Mesothelial cell of epicardium (in vitro differentiated cells): ENCODE measurements at regions not wholly inside any gene's neighbourhood (a gene's known extent, or its start where the extent isn't known, plus 50 kb on each side); places are given as distances from the start of the nearest gene placed in this dataset.

Source experiments
- DNase-seq, 2 experiments: peaks; one replicate each; pipeline ENCODE4 v3.0.0; 2021; ENCODE audit warnings: low spot score in 2 of 2; ENCODE audit not compliant: unreplicated experiment in 2 of 2
- H3K27ac Mint-ChIP-seq: 2 replicates; pipeline ENCODE4 v1.8.0; 2021; ENCODE audit warnings: mixed read lengths
- H3K27me3 Mint-ChIP-seq: 2 replicates; pipeline ENCODE4 v1.8.0; 2021; ENCODE audit warnings: low read depth, mixed read lengths
- H3K36me3 Mint-ChIP-seq: 2 replicates; pipeline ENCODE4 v1.8.0; 2021; ENCODE audit warnings: mixed read lengths
- H3K4me1 Mint-ChIP-seq: 2 replicates; pipeline ENCODE4 v1.8.0; 2021; ENCODE audit warnings: mixed read lengths
- H3K4me3 Mint-ChIP-seq: 2 replicates; pipeline ENCODE4 v1.8.0; 2021; ENCODE audit warnings: mild to moderate bottlenecking, moderate library complexity, mixed read lengths
- H3K9me3 Mint-ChIP-seq: 2 replicates; pipeline ENCODE4 v1.8.0; 2021; ENCODE audit warnings: mixed read lengths
- TF ChIP-seq, protein P1 (sequence below): fragments of 200-600 bp; sonication (generic); IDR thresholded peaks from one replicate; pipeline ENCODE4 v1.5.0; 2021; ENCODE audit warnings: antibody characterized with exemption; ENCODE audit not compliant: unreplicated experiment

DNA sequence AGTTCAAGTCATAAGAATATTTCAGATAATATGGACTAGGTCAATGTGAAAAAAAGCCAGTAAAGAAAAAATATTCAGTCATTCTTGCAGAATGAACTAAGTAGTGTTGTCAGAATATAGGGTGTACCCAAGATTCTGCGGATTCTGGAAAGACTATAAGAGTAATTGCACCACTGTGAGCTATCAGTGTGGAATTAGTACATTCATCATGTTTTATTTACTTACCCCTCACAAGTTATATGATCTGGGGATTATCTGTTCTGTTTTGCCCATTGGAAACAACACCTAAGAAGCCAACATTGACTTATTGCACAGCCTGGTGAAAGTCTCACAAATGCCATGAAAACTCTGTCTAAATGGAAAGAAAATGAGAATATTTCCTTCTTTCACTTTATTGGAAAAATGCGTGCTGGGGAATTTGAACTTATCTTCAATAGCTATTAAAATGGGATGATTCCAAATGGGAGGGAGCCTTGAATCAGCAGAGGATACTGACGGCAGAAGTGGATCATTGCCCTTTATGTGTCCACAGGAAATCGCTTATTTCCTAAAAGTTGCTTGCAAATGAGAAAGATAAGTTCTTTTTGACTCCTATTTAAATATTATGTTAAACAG is 563.3 kb upstream of the POM121L12 start:
- DNase-seq, result no peak
- H3K27me3 Mint-ChIP-seq, result peaks cover 3% of the 10 kb centered on the region
- H3K4me1 Mint-ChIP-seq, result peaks cover 7% of the 10 kb centered on the region

DNA sequence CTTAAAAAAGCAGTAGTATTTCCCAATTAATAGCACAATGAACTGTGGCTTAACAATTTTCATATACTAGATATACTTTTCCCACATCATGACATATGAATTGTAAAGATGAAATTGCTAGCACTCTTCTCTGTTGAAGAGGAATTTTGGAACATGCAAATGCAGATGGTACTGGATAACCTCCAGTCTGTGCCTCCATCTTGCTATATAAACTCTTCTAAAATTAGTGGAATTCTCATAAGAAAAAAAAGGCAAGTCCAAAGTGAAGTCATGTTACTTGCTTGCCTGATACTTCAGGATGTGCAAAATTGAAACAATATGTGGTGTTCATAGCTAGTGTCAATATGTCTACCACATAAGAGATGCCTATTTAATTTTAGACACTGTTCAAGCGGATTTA is 570.2 kb upstream of the POM121L12 start:
- H3K9me3 Mint-ChIP-seq, result no peaks in the 10 kb centered on the region
- no peak overlapping the region for H3K27ac Mint-ChIP-seq
- no peak for DNase-seq
- no peaks in the 10 kb centered on the region for H3K4me1 Mint-ChIP-seq
- H3K36me3 Mint-ChIP-seq, result no peaks in the 10 kb centered on the region
- no peak overlapping the region for H3K4me3 Mint-ChIP-seq
- TF ChIP-seq, protein P1, sequence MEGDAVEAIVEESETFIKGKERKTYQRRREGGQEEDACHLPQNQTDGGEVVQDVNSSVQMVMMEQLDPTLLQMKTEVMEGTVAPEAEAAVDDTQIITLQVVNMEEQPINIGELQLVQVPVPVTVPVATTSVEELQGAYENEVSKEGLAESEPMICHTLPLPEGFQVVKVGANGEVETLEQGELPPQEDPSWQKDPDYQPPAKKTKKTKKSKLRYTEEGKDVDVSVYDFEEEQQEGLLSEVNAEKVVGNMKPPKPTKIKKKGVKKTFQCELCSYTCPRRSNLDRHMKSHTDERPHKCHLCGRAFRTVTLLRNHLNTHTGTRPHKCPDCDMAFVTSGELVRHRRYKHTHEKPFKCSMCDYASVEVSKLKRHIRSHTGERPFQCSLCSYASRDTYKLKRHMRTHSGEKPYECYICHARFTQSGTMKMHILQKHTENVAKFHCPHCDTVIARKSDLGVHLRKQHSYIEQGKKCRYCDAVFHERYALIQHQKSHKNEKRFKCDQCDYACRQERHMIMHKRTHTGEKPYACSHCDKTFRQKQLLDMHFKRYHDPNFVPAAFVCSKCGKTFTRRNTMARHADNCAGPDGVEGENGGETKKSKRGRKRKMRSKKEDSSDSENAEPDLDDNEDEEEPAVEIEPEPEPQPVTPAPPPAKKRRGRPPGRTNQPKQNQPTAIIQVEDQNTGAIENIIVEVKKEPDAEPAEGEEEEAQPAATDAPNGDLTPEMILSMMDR, result no peak
- H3K27me3 Mint-ChIP-seq, result peaks cover 3% of the 10 kb centered on the region

More for the DNA sequence above, 563.3 kb upstream of the POM121L12 start:
- no peaks in the 10 kb centered on the region for H3K36me3 Mint-ChIP-seq
- TF ChIP-seq, protein P1, result no peak
- peaks cover 6% of the 10 kb centered on the region for H3K9me3 Mint-ChIP-seq
- H3K27ac Mint-ChIP-seq, result no peak overlapping the region
- H3K4me3 Mint-ChIP-seq, result no peak overlapping the region

DNA sequence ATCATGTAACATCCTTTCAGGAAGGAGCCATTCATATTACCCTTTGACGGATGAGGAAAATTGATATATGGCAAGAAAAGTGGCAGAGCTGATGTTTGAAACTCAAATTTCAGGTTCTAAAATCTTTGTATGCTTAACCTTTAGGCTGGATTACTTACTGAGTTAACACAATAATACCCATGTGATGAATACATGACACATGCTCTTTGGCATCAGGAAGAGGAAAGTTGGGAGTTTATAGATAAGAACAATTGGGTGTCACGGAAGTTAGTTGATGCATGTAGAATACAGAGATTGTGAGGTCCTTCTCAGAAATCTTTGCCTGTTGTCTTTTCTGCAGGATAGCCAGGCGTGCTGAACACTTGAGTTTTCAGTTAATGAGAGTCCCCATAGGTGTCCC is 572.1 kb upstream of the POM121L12 start:
- Mint-ChIP-seq H3K27ac (no peak overlapping the region), H3K4me1 (no peaks in the 10 kb centered on the region), H3K4me3 (no peak overlapping the region), H3K9me3 (no peaks in the 10 kb centered on the region), H3K36me3 (no peaks in the 10 kb centered on the region), H3K27me3 (peaks cover 3% of the 10 kb centered on the region)
- TF ChIP-seq, protein P1, result no peak
- DNase-seq, result no peak

DNA sequence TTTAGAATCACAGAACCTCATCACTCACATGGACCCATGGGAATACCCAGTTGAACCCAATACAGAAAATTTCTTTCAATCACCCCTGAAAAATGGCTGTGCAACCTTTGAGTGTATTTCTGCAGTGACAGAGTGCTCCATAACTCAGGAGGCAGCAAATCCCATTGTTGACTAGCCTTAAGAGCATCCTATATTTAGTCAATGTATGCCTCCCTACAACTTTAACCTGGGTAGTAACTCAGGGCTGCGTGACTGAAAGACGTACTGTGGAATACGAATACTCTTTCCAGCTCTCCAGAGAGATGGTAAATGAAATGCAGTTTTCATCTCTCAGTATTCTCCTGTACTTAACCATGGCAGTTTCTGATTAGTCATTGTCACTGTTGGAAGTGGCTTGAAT is 573.0 kb upstream of the POM121L12 start:
- H3K4me3 Mint-ChIP-seq, result no peak overlapping the region

DNA sequence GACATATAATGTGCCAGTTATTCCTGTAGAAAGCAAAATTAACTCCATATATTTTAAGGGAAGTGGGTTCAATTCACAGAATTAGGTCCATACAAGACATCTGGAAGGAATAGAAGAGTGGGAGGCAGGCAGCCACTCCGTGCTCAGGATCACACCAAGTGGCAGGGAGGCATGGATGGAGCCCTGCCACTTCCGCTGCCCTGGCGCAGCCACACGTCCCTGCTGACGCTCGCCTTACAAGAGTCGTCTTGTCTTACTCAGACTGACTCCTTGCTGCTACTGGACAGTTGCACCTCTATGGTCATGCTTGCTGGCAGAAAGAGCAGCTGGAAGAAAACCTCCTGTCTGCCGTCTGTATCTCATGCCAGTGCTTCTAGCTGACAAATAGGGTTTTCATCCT is 579.9 kb upstream of the POM121L12 start:
- no peaks in the 10 kb centered on the region for H3K36me3 Mint-ChIP-seq
- H3K27ac Mint-ChIP-seq, result no peak overlapping the region
- no peaks in the 10 kb centered on the region for H3K27me3 Mint-ChIP-seq
- H3K4me3 Mint-ChIP-seq, result no peak overlapping the region
- no peaks in the 10 kb centered on the region for H3K4me1 Mint-ChIP-seq
- TF ChIP-seq, protein P1, result no peak
- DNase-seq, result no peak
- peaks cover 3% of the 10 kb centered on the region for H3K9me3 Mint-ChIP-seq

More for the DNA sequence above, 573.0 kb upstream of the POM121L12 start:
- peaks cover under 1% of the 10 kb centered on the region for H3K27me3 Mint-ChIP-seq
- H3K9me3 Mint-ChIP-seq, result no peaks in the 10 kb centered on the region
- TF ChIP-seq, protein P1, result no peak
- H3K27ac Mint-ChIP-seq, result no peak overlapping the region
- H3K36me3 Mint-ChIP-seq, result no peaks in the 10 kb centered on the region
- DNase-seq, result no peak
- no peaks in the 10 kb centered on the region for H3K4me1 Mint-ChIP-seq

DNA sequence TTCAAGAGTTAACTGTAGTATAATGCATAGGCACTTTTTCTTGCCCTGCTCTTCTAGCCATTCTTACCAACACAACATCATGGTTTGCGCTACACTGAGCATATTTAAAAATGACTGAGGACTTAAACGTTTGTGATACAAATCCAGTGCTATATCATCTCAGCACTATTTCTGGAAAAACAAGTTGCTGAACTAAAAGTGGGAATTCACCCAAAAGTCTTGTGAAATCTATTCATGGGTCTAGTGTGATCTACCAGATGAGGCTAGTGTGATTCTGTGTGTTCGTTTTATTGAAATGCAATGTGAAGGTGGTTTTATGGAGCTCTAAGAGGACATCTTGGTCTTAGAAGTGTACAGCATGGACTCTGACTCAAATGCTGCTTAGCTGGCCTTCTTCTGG is 584.6 kb upstream of the POM121L12 start:
- TF ChIP-seq, protein P1, result no peak

More for the DNA sequence above, 584.6 kb upstream of the POM121L12 start:
- no peaks in the 10 kb centered on the region for H3K36me3 Mint-ChIP-seq
- H3K4me3 Mint-ChIP-seq, result no peak overlapping the region
- H3K27me3 Mint-ChIP-seq, result no peaks in the 10 kb centered on the region
- no peak for DNase-seq
- H3K4me1 Mint-ChIP-seq, result no peaks in the 10 kb centered on the region
- peaks cover 3% of the 10 kb centered on the region for H3K9me3 Mint-ChIP-seq
- no peak overlapping the region for H3K27ac Mint-ChIP-seq
